ENCODE measurements at regions not wholly inside any gene's neighbourhood (a gene's known extent, or its start where the extent isn't known, plus 50 kb on each side); places are given as distances from the start of the nearest gene placed in this dataset.

GRCh38 chr6:15993716-15994228 lies 135.1 kb upstream of the MYLIP start:
- H3K4me3 ChIP-seq (ENCODE audit: low read length) = no peak overlapping the region
- no peak for TF ChIP-seq ZNF274 (IDR thresholded peaks at IDR 0.05; ENCODE audit: low read depth, low read length)

GRCh38 chr6:15990179-15990578 lies 138.7 kb upstream of the MYLIP start:
- TF ChIP-seq ZNF274 (IDR thresholded peaks at IDR 0.05; ENCODE audit: low read depth, low read length) = no peak
- H3K4me3 ChIP-seq (ENCODE audit: low read length) = no peak overlapping the region

DNA sequence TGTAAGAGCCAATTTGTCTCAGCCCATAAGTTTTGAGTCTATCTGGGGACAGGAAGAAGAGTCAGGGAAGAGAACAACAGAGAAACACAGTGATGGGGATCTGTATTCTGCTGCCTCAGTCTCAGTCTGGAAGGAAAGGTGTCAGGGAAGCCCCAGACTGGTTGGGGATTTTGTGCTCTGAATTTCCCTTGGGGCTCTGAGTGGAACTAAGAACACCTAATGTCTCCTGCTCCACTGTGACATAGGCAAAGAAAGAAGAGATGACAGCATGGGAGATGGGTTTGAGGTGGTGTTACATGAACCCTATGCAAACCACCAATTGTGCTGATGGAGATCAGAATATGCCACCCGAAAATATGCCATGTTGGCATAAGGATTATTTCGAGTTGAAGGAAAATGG lies 139.5 kb upstream of the MYLIP start:
- no peak for TF ChIP-seq ZNF274 (IDR thresholded peaks at IDR 0.05; ENCODE audit: low read depth, low read length)
- H3K4me3 ChIP-seq (ENCODE audit: low read length) = no peak overlapping the region

DNA sequence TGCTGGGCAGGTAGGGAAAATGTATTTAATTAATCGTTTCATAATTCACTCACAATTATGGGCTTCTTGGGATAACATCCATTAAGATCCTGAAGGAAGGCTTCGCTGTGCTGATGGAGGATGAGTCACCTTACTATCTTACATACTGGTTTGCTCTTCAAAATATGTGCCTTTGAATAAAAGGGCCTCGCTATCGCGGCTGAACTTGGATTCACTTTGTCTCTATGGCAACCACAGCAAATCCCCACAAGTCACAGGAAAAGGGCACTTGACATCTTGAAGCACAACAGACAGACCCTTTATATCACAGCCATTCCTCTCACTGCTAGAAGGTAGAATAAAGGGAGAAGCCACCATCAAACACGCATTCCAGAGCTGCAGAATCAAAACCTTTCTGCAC lies 141.3 kb upstream of the MYLIP start:
- no peak for TF ChIP-seq ZNF274 (IDR thresholded peaks at IDR 0.05; ENCODE audit: low read depth, low read length)
- H3K4me3 ChIP-seq (ENCODE audit: low read length) = no peak overlapping the region

GRCh38 chr6:15986027-15986629 lies 142.8 kb upstream of the MYLIP start:
- H3K4me3 ChIP-seq (ENCODE audit: low read length) = no peak overlapping the region
- TF ChIP-seq ZNF274 (IDR thresholded peaks at IDR 0.05; ENCODE audit: low read depth, low read length) = no peak

- no peak overlapping the region for H3K4me3 ChIP-seq (ENCODE audit: low read length)
- no peak for TF ChIP-seq ZNF274 (IDR thresholded peaks at IDR 0.05; ENCODE audit: low read depth, low read length)
Measured at GRCh38 chr6:15985379-15985959, 143.4 kb upstream of the MYLIP start.

DNA sequence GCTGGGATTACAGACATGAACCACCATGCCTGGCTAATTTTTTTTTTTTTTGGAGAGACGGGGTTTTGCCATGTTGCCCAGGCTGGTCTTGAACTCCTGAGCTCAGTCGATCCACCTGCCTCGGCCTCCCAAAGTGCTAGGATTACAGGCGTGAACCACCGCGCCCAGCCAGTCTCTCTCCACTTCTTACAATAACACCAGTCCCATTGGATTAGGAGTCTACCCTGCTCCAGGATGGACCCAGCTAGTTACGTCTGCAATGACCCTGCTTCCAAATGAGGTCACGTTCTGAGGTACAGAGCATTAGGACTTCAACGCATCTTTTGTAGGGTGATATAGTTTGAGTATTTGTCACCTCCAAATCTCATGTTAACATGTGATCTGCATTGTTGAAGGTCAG lies 146.9 kb upstream of the MYLIP start:
- no peak overlapping the region for H3K4me3 ChIP-seq (ENCODE audit: low read length)
- no peak for TF ChIP-seq ZNF274 (IDR thresholded peaks at IDR 0.05; ENCODE audit: low read depth, low read length)

- TF ChIP-seq ZNF274 (IDR thresholded peaks at IDR 0.05; ENCODE audit: low read depth, low read length) = no peak
- no peak overlapping the region for H3K4me3 ChIP-seq (ENCODE audit: low read length)
Measured at GRCh38 chr6:15980801-15981200, 148.1 kb upstream of the MYLIP start.

- TF ChIP-seq ZNF274 (IDR thresholded peaks at IDR 0.05; ENCODE audit: low read depth, low read length) = no peak
- no peak overlapping the region for H3K4me3 ChIP-seq (ENCODE audit: low read length)
Measured at GRCh38 chr6:15978426-15978825, 150.5 kb upstream of the MYLIP start.

DNA sequence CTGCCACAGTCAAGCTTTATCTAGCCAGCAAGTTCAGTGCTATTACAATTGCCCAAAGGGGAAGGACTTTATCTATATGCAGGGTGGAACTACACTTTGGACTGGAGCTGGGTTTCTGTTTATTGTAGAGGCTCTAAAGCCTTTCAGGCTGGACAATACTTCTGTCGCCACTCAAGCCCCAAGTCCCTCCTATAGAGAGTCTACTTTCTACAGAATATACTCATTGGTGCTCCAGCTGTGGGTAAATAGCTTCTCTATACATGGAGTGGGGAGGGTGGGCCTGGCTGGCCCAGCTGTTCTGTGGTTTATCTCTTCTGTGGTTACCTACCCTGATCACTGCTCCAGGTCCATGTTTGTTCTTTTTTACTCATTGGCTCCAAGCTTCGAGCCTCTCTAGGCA lies 151.8 kb upstream of the MYLIP start:
- TF ChIP-seq ZNF274 (IDR thresholded peaks at IDR 0.05; ENCODE audit: low read depth, low read length) = no peak
- no peak overlapping the region for H3K4me3 ChIP-seq (ENCODE audit: low read length)

DNA sequence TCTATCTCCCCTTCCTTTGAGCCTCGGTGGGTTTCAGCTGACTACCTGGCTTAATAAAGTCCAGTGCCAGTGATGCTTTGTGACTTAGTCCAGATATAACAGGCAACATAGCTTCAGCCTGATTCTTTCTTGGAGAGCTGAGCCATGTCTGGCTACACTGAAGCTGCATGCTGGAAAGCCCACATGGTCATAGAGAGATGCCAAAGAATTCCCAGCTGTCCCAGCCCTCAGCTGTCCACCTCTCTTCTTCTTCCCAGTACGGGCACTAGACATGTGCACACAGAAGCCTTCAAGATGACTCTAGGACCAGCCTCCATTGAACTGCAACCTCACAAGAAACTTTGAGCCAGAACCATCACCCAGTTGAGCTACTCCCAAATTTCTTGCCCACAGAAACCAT lies 154.1 kb upstream of the MYLIP start:
- no peak for TF ChIP-seq ZNF274 (IDR thresholded peaks at IDR 0.05; ENCODE audit: low read depth, low read length)
- no peak overlapping the region for H3K4me3 ChIP-seq (ENCODE audit: low read length)

GRCh38 chr6:15970517-15970916 lies 158.4 kb upstream of the MYLIP start:
- no peak overlapping the region for H3K4me3 ChIP-seq (ENCODE audit: low read length)
- TF ChIP-seq ZNF274 (IDR thresholded peaks at IDR 0.05; ENCODE audit: low read depth, low read length) = no peak

- TF ChIP-seq ZNF274 (IDR thresholded peaks at IDR 0.05; ENCODE audit: low read depth, low read length) = no peak
- no peak overlapping the region for H3K4me3 ChIP-seq (ENCODE audit: low read length)
Measured at GRCh38 chr6:15969236-15969778, 159.6 kb upstream of the MYLIP start.

DNA sequence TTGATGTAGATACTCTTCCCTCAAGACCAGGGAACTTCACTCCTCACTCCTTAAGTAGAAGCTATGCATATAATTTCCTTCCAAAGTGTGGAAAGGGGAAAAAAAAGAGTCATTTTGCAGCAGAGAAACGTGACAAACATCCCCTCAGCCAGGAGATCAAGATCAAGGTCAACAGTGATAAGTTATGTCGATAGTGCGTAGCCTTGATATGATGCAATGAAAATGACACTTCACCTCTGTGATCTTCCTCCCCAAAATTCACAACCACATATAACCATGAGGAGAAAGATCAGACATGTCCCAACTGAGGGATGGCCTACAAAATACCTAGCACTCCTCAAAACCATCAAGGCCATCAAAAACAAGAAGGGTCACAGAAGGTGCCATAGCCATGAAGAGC lies 160.4 kb upstream of the MYLIP start:
- H3K4me3 ChIP-seq (ENCODE audit: low read length) = no peak overlapping the region
- no peak for TF ChIP-seq ZNF274 (IDR thresholded peaks at IDR 0.05; ENCODE audit: low read depth, low read length)

DNA sequence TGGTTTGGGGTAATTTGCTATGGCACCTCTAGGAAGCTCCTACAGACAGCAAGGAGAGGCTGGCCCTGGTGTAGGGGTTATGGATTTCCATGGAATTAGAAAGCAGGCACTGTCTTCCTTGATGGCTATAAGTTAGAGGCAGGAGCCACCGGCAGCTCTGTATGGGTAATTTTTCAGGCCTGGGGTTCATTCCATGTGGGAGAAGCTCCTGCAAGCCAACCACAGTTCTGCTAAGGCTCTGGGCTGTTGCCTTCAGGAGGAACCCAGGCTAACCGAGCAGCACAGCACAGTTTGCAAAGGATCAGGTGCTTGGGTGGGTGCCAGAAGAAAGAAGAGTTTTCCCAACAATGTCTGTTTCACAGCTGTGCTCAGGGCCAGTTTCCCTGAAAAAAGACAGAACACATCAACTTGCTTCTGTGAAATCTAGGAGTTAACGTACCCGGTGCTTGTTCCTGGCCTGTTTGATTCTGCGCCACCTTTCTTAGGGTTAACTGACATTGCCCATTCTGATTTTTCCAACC lies 162.8 kb upstream of the MYLIP start:
- no peak overlapping the region for H3K4me3 ChIP-seq (ENCODE audit: low read length)
- no peak for TF ChIP-seq ZNF274 (IDR thresholded peaks at IDR 0.05; ENCODE audit: low read depth, low read length)

Measured in GM08714 (cell line).